Pancreas (tissue), 10 donors: ENCODE measurements at regions not wholly inside any gene's neighbourhood (a gene's known extent, or its start where the extent isn't known, plus 50 kb on each side); places are given as distances from the start of the nearest gene placed in this dataset.

Experiments used
- ATAC-seq, 4 donors: fragments of 200-7000 bp; cut with Tn5 transposase; one replicate each; pipeline versions ENCODE4 v1.8.0 to v1.9.1; 2020; ENCODE audit warnings: mild to moderate bottlenecking in 4 of 4, moderate library complexity in 4 of 4
- DNase-seq, 6 donors: peaks; one replicate each; pipeline ENCODE4 v3.0.0-alpha.2; 2020
- FAIRE-seq: peaks from 2 replicates; lab custom pipeline; 2012; peaks lifted over from hg19 to GRCh38; lab: Jason Lieb, UNC
- H3K27ac ChIP-seq, 4 donors: fragments of 200-600 bp; sonication (generic); 1 replicate in 3 of 4; 2 replicates in 1 of 4; pipeline versions ENCODE4 v1.5.0 to v1.8.0; 2020
- H3K27me3 ChIP-seq, 4 donors: fragments of 200-600 bp; one replicate each; pipeline ENCODE4 v1.8.0; 2021
- H3K36me3 ChIP-seq, 3 donors: fragments of 200-600 bp; sonication (generic) in 1 of 3; one replicate each; pipeline versions ENCODE4 v1.5.0 to v1.8.0; 2020 to 2021
- H3K4me1 ChIP-seq, 3 donors: fragments of 200-600 bp; one replicate each; pipeline ENCODE4 v1.8.0; 2021
- H3K4me3 ChIP-seq, 4 donors: fragments of 200-600 bp; sonication (generic) in 2 of 4; one replicate each; pipeline versions ENCODE4 v1.5.0 to v1.8.0; 2020 to 2021
- H3K9me3 ChIP-seq, 4 donors: fragments of 200-600 bp; one replicate each; pipeline ENCODE4 v1.8.0; 2021
- WGBS, 2 donors: extraction: QIAGEN DNeasy Blood & Tissue Kit; methylation state at CpG; one replicate each; pipeline ENCODE4 v1.1.7; 2013; 5-methylcytosine and 5-hydroxymethylcytosine counted together
- intact Hi-C, 3 donors: fragments of 100-400 bp; cut with DNase I; formaldehyde crosslinking; loops; one replicate each; pipeline versions ENCODE4 v1.11.1 to v1.14.2; 2022
- TF ChIP-seq, protein P1 (sequence below), 4 donors: fragments of 200-600 bp; sonication (generic) in 3 of 4; IDR thresholded peaks; one replicate each; pipeline versions ENCODE4 v1.5.0 to v1.8.0; 2021; ENCODE audit warnings: antibody characterized with exemption in 4 of 4
- donor health status: healthy with polysubstance abuse.
- donor health status: DM: no; HTN: no; CAD: no; lungs with moderate emphysema.
- donor health status: DM: no; HTN: no; CAD: no.
- donor health status: control.
- donor health status: control.
- donor health status: Bipolar disorder and iron deficiency.
- donor health status: DM: yes; HTN: yes; CAD: no.
- donor health status: DM: no; HTN: no; CAD: no.
- donor health status: DM: no; HTN: no; CAD: no.
- donor health status: DM: yes; HTN: yes; CAD: no.

DNA sequence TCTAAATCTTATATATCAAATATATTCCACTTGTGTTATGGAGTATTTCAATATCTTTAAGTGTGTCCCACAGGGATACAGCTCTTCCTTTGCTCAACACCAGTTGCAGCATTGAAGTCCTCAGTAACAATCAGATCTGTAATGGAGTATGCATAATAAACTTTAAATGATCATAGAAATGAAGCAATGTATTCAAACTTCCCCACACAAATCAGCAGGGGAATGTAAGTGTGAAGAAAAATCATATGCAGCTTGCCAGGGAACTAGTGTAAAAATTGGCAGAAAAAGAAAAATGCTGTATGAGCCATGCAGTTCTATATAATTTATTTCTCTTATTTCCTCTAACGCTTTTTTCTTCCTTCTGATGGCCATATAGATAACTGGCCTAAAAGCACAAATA lies 444.3 kb upstream of the VSTM2A start:
- TF ChIP-seq, protein P1, sequence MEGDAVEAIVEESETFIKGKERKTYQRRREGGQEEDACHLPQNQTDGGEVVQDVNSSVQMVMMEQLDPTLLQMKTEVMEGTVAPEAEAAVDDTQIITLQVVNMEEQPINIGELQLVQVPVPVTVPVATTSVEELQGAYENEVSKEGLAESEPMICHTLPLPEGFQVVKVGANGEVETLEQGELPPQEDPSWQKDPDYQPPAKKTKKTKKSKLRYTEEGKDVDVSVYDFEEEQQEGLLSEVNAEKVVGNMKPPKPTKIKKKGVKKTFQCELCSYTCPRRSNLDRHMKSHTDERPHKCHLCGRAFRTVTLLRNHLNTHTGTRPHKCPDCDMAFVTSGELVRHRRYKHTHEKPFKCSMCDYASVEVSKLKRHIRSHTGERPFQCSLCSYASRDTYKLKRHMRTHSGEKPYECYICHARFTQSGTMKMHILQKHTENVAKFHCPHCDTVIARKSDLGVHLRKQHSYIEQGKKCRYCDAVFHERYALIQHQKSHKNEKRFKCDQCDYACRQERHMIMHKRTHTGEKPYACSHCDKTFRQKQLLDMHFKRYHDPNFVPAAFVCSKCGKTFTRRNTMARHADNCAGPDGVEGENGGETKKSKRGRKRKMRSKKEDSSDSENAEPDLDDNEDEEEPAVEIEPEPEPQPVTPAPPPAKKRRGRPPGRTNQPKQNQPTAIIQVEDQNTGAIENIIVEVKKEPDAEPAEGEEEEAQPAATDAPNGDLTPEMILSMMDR (IDR thresholded peaks at IDR 0.05), result no peak
- H3K36me3 ChIP-seq, result no peaks in the 10 kb centered on the region
- H3K4me1 ChIP-seq, result no peaks in the 10 kb centered on the region
- intact Hi-C loops, result no loop called here
- no peaks in the 10 kb centered on the region for H3K9me3 ChIP-seq
- 61 to 82% methylated on average over 1 of the region's 1 CpG for WGBS, 2 donors
- FAIRE-seq, result no peak
- no peak overlapping the region for H3K4me3 ChIP-seq
- H3K27me3 ChIP-seq, result no peaks in the 10 kb centered on the region
- H3K27ac ChIP-seq, result no peak overlapping the region
- no peak for ATAC-seq
- no peak for DNase-seq

DNA sequence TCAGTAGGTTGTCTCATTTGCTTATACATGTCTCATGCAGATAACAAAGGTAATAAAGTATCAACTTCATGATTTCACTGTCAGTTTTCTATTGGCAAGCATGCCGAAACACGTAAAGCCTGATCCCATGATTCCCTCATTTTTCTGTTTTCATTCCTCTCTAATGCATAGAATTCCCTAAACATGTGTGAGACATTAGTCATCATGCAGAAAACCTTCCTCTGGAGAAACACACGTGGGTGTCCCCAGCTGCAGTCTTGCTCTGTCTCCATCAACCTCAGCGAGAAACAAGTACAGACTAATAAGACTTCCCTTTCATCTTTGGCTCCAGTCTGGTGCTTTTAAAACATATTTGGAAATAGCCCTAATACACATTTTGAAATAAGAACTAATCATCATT lies 432.7 kb upstream of the VSTM2A start:
- TF ChIP-seq, protein P1 (IDR thresholded peaks at IDR 0.05), result no peak

DNA sequence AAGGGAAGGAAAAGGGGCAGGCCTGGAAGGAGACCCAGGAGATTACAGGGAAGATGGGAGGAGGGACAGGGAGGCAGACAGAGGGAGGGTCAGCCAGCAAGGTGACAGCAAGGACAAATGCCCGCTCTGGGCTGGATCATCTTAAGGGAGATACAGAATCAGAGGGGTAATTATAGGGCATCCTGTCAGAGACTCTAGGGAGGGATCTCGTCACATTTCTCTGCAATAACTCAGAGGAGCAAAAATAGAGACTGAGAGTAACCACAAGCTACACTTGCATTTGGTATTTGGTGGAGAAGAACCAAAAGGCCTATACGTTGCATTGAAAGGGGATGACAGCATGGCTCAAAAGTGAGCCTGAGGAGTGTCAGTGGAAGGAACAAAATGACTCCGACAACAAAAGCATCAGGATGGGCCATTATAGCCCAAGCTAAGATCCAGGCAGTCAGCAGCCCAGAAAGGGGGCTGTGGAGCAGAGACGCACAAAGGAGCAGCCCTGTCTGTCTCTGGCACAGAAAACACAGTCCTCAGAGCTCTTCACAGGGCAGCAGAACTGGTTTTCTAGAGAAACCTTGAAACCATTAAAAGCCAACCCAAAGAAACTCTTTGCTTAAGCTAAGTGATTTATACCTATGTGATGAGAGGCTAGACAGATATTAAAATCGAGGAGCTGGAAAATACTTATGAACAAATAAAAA lies 430.2 kb upstream of the VSTM2A start:
- FAIRE-seq (no peak), ATAC-seq (no peak), DNase-seq (no peak)
- no peaks in the 10 kb centered on the region for H3K9me3 ChIP-seq
- H3K27me3 ChIP-seq, result no peaks in the 10 kb centered on the region
- no peaks in the 10 kb centered on the region for H3K36me3 ChIP-seq
- no peak overlapping the region for H3K4me3 ChIP-seq
- WGBS, 2 donors, result 44 to 53% methylated on average over 6 of the region's 6 CpGs
- no peak overlapping the region for H3K27ac ChIP-seq
- TF ChIP-seq, protein P1 (IDR thresholded peaks at IDR 0.05), result no peak
- no peaks in the 10 kb centered on the region for H3K4me1 ChIP-seq
- intact Hi-C loops, result no loop called here

More for the DNA sequence above, 432.7 kb upstream of the VSTM2A start:
- WGBS, 2 donors, result 43 to 44% methylated on average over 4 of the region's 4 CpGs
- Histone ChIP-seq H3K36me3 (no peaks in the 10 kb centered on the region), H3K4me1 (no peaks in the 10 kb centered on the region), H3K27ac (no peak overlapping the region), H3K9me3 (no peaks in the 10 kb centered on the region), H3K4me3 (no peak overlapping the region), H3K27me3 (no peaks in the 10 kb centered on the region)
- intact Hi-C loops, result no loop called here
- DNase-seq, result no peak
- no peak for ATAC-seq
- no peak for FAIRE-seq

DNA sequence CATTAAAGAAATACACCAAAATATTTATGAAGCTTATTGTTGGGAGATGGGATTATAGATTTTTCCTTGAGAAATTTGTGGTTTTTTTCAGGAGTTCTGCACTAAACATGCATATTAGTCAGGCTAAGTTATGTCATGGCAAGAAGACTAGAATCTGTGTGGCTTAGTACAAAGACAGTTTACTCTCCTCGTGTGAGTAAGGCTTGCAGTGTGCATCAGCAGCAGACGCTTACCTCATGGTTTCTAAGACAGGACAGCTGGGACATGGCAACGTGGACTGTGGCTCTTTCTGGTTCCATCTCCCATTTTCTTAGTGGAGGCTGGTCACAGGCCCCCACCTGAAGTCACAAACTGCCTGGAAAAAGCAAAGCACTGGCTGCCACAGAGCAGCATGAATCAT lies 429.6 kb upstream of the VSTM2A start:
- Histone ChIP-seq H3K4me1 (no peaks in the 10 kb centered on the region), H3K9me3 (no peaks in the 10 kb centered on the region), H3K27me3 (no peaks in the 10 kb centered on the region), H3K4me3 (no peak overlapping the region), H3K27ac (no peak overlapping the region), H3K36me3 (no peaks in the 10 kb centered on the region)
- ATAC-seq, result no peak
- no peak for DNase-seq
- WGBS, 2 donors, result 18 to 20% methylated on average over 3 of the region's 3 CpGs
- FAIRE-seq, result no peak
- intact Hi-C loops, result no loop called here
- TF ChIP-seq, protein P1 (IDR thresholded peaks at IDR 0.05), result no peak

DNA sequence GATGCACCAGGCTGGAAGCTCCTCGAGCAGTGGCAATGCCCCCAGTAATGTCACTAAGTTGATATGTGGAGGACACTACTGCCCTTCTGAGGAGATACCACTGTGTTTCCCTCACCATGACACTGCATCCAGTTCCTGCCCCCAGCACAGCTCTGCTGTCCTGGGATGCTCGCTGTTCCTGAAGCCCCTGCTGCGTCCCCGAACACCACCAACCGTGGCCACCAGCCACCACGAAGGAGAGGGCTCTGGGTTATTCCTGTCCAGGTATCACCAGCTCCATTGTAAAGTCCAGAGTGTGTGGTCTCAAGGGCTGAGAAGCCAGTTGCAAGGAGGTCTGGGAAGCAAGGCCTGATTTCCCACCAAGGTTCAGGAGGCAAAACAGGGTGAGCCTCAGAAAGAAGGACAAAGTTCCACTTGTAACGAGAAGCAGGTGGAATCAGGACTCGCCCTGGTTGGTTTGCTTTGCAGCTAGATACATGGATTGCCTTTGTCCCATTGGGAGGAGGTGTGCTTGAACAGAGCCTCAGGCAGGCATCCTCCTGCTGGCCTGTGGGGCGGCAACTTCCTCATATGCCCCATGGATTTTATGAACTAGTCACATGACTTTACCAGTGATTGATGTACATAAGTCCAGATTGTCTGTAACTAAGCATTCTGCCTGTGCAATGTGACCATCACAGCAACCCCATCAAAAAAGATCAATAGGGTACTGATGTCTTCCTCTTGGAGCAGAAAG lies 427.0 kb upstream of the VSTM2A start:
- Histone ChIP-seq H3K27ac (no peak overlapping the region), H3K4me3 (no peak overlapping the region), H3K27me3 (no peaks in the 10 kb centered on the region), H3K9me3 (no peaks in the 10 kb centered on the region), H3K36me3 (no peaks in the 10 kb centered on the region), H3K4me1 (no peaks in the 10 kb centered on the region)
- no peak for FAIRE-seq
- TF ChIP-seq, protein P1 (IDR thresholded peaks at IDR 0.05), result no peak
- WGBS, 2 donors, result 62 to 69% methylated on average over 9 of the region's 9 CpGs
- no peak for DNase-seq
- intact Hi-C loops, result no loop called here
- ATAC-seq, result no peak
